A549 (cell line): ENCODE measurements at regions not wholly inside any gene's neighbourhood (a gene's known extent, or its start where the extent isn't known, plus 50 kb on each side); places are given as distances from the start of the nearest gene placed in this dataset.

Experiments used
- ATAC-seq, 2 experiments: fragments of 200-7000 bp in 1 of 2; fragments of >200 bp in 1 of 2; cut with Nextera tagmentation in 1 of 2; cut with Tn5 transposase in 1 of 2; 3 replicates each; pipeline versions ENCODE4 v1.8.0 to v1.9.1; 2018 to 2020; ENCODE audit warnings: mild to moderate bottlenecking in 1 of 2, moderate library complexity in 1 of 2
- CTCF ChIA-PET: fragments of 300-600 bp; sonication (Branson Sonifier 250); formaldehyde crosslinking; extraction: SDS; loops from one replicate; lab custom pipeline; 2021; ENCODE audit warnings: antibody characterized with exemption, inconsistent platforms; lab: Yijun Ruan, JAX
- POLR2A ChIA-PET: fragments of 350-600 bp; formaldehyde crosslinking; extraction: SDS; loops from one replicate; lab custom pipeline; 2021; ENCODE audit warnings: antibody characterized with exemption, inconsistent platforms; lab: Yijun Ruan, JAX
- DNase-seq, 2 experiments: peaks; one replicate each; pipeline versions ENCODE4 v3.0.0 to v3.0.0-alpha.2; 2011 to 2016; ENCODE audit warnings: low read depth in 1 of 2, low spot score in 1 of 2
- FAIRE-seq: peaks from 2 replicates; lab custom pipeline; 2011; peaks lifted over from hg19 to GRCh38; lab: Jason Lieb, UNC
- H3K27ac ChIP-seq, 2 experiments: fragments of >200 bp; sonication (Bioruptor Twin); formaldehyde crosslinking; 3 replicates each; pipeline ENCODE4 v1.5.1; 2016 to 2017
- H3K4me1 ChIP-seq: fragments of >200 bp; sonication (Bioruptor Twin); formaldehyde crosslinking; 3 replicates; pipeline ENCODE4 v1.6.1; 2016
- H3K4me2 ChIP-seq: fragments of >200 bp; sonication (Bioruptor Twin); formaldehyde crosslinking; 3 replicates; pipeline ENCODE4 v1.6.1; 2016
- H3K4me3 ChIP-seq: fragments of >200 bp; sonication (Bioruptor Twin); formaldehyde crosslinking; 3 replicates; pipeline ENCODE4 v1.5.1; 2016
- H3K9me3 ChIP-seq: fragments of >200 bp; sonication (Bioruptor Twin); formaldehyde crosslinking; 3 replicates; pipeline ENCODE4 v1.6.1; 2016
- BCL3 ChIP-seq: fragments of >200 bp; sonication (Bioruptor Twin); formaldehyde crosslinking; IDR thresholded peaks from 3 replicates; pipeline ENCODE4 v1.6.1; 2016
- BHLHE40 ChIP-seq: IDR thresholded peaks from 2 replicates; pipeline ENCODE4 v1.6.1; 2012; ENCODE audit warnings: low read depth, low read length, inconsistent platforms
- CBX2 ChIP-seq: fragments of 200-600 bp; sonication (generic); IDR thresholded peaks from 2 replicates; pipeline ENCODE4 v1.6.1; 2016; ENCODE audit warnings: low read depth, mild to moderate bottlenecking, borderline replicate concordance
- CBX8 ChIP-seq: fragments of 200-600 bp; sonication (generic); IDR thresholded peaks from 2 replicates; pipeline ENCODE4 v1.6.1; 2016
- EHMT2 ChIP-seq: fragments of 200-600 bp; sonication (generic); IDR thresholded peaks from 2 replicates; pipeline ENCODE4 v1.6.1; 2016; ENCODE audit warnings: antibody characterized with exemption, low read depth, mild to moderate bottlenecking, moderate library complexity
- ELK1 ChIP-seq: fragments of 150-350 bp; IDR thresholded peaks from 2 replicates; pipeline ENCODE4 v1.6.1; 2014; ENCODE audit warnings: low read depth, mild to moderate bottlenecking, low read length
- FOSB ChIP-seq: fragments of 250-450 bp; sonication (Bioruptor Pico); IDR thresholded peaks from 2 replicates; pipeline ENCODE4 v1.5.0; 2020; ENCODE audit warnings: mild to moderate bottlenecking, moderate library complexity
- FOSL2 ChIP-seq, 2 experiments: fragments of 450-650 bp in 1 of 2; fragments of >200 bp in 1 of 2; sonication (Bioruptor Twin) in 1 of 2; formaldehyde crosslinking; IDR thresholded peaks; 2 replicates each; pipeline versions ENCODE4 v1.5.0 to v1.6.1; 2016 to 2020; ENCODE audit warnings: mild to moderate bottlenecking in 1 of 2, moderate library complexity in 1 of 2
- HMGXB4 ChIP-seq: fragments of 250-450 bp; sonication (Bioruptor Pico); IDR thresholded peaks from 2 replicates; pipeline ENCODE4 v1.5.0; 2021; ENCODE audit warnings: mild to moderate bottlenecking, moderate library complexity, borderline replicate concordance
- HOXA7 ChIP-seq: fragments of 250-450 bp; sonication (Bioruptor Pico); IDR thresholded peaks from 2 replicates; pipeline ENCODE4 v1.5.0; 2020; ENCODE audit warnings: mild to moderate bottlenecking, moderate library complexity
- HOXB13 ChIP-seq: fragments of 250-450 bp; sonication (Bioruptor Pico); IDR thresholded peaks from 2 replicates; pipeline ENCODE4 v1.5.0; 2020; ENCODE audit warnings: low read depth, mild to moderate bottlenecking, moderate library complexity
- HOXB5 ChIP-seq: fragments of 250-450 bp; sonication (Bioruptor Pico); IDR thresholded peaks from 2 replicates; pipeline ENCODE4 v1.5.0; 2020; ENCODE audit warnings: mild to moderate bottlenecking, moderate library complexity
- KDM1A ChIP-seq: fragments of 200-600 bp; sonication (generic); IDR thresholded peaks from 2 replicates; pipeline ENCODE4 v1.6.1; 2016; ENCODE audit warnings: low read depth, mild to moderate bottlenecking
- MAFK ChIP-seq: fragments of 450-650 bp; IDR thresholded peaks from 2 replicates; pipeline ENCODE4 v1.6.1; 2014; ENCODE audit not compliant: partially characterized antibody
- NR3C1 ChIP-seq: fragments of >200 bp; sonication (Bioruptor Twin); formaldehyde crosslinking; IDR thresholded peaks from 3 replicates; pipeline ENCODE4 v1.6.1; 2017
- PBX3 ChIP-seq: IDR thresholded peaks from 2 replicates; pipeline ENCODE4 v1.6.1; 2012
- POLR2AphosphoS2 ChIP-seq: conservative IDR thresholded peaks from 2 replicates; pipeline ENCODE4 v1.6.1; 2012; ENCODE audit warnings: low read length, improper control_type of control experiment, inconsistent platforms
- RAD21 ChIP-seq, 2 experiments: fragments of >200 bp in 1 of 2; sonication (Bioruptor Twin) in 1 of 2; formaldehyde crosslinking in 1 of 2; IDR thresholded peaks in 1 of 2; conservative IDR thresholded peaks in 1 of 2; 2 replicates in 1 of 2; 3 replicates in 1 of 2; pipeline ENCODE4 v1.6.1; 2012 to 2018; ENCODE audit warnings: inconsistent platforms in 1 of 2
- REST ChIP-seq: fragments of 200-600 bp; sonication (generic); IDR thresholded peaks from 2 replicates; pipeline ENCODE4 v1.6.1; 2016; ENCODE audit warnings: antibody characterized with exemption, mild to moderate bottlenecking, moderate library complexity
- RFX5 ChIP-seq: fragments of 450-650 bp; IDR thresholded peaks from 2 replicates; pipeline ENCODE4 v1.7.1; 2014; ENCODE audit warnings: antibody characterized with exemption, mild to moderate bottlenecking, moderate library complexity
- SREBF2 ChIP-seq: fragments of 450-650 bp; IDR thresholded peaks from 2 replicates; pipeline ENCODE4 v1.6.1; 2014; ENCODE audit warnings: mild to moderate bottlenecking, moderate library complexity
- TP53 ChIP-seq: fragments of 250-450 bp; sonication (Bioruptor Pico); IDR thresholded peaks from 2 replicates; pipeline ENCODE4 v1.5.0; 2021; ENCODE audit warnings: mild to moderate bottlenecking, moderate library complexity
- USF2 ChIP-seq: fragments of 450-650 bp; IDR thresholded peaks from 2 replicates; pipeline ENCODE4 v1.6.1; 2014; ENCODE audit warnings: antibody characterized with exemption
- ZC3H11A ChIP-seq: fragments of 450-650 bp; IDR thresholded peaks from 2 replicates; pipeline ENCODE4 v1.6.1; 2014; ENCODE audit warnings: antibody characterized with exemption, mild to moderate bottlenecking
- ZFP36 ChIP-seq: fragments of 450-650 bp; IDR thresholded peaks from 2 replicates; pipeline ENCODE4 v1.6.1; 2014; ENCODE audit warnings: borderline replicate concordance; ENCODE audit not compliant: partially characterized antibody
- ZSCAN20 ChIP-seq: fragments of 250-450 bp; sonication (Bioruptor Pico); IDR thresholded peaks from 2 replicates; pipeline ENCODE4 v1.8.0; 2022; ENCODE audit warnings: mild to moderate bottlenecking, moderate library complexity
- WGBS: methylation state at CpG from one replicate; pipeline ENCODE4 v1.1.6; 2017; ENCODE audit errors: missing lambda C conversion rate; 5-methylcytosine and 5-hydroxymethylcytosine counted together

- FAIRE-seq (no peak), DNase-seq (no peak), ATAC-seq (no peak)
- Histone ChIP-seq H3K4me1 (peaks cover 25% of the 10 kb centered on the region), H3K9me3 (no peaks in the 10 kb centered on the region), H3K27ac (0 out of 6 replicates have a peak overlapping the region, but pooled peaks of 1 of the 2 experiments have one; percentile 19), H3K4me2 (no peak overlapping the region), H3K4me3 (no peak overlapping the region)
- ChIA-PET POLR2A (no interaction called here), CTCF (no interaction called here)
- TF ChIP-seq TP53 (CRISPR knock-in tag) (no peak), HMGXB4 (CRISPR knock-in tag) (no peak), FOSL2 (IDR thresholded peaks at IDR 0.05) (no peak), FOSL2 (CRISPR knock-in tag; IDR thresholded peaks at IDR 0.05) (no peak), MAFK (no peak), ZSCAN20 (no peak), BHLHE40 (no peak), BCL3 (no peak), NR3C1 (no peak), CBX8 (no peak), FOSB (CRISPR knock-in tag) (no peak), ZC3H11A (no peak), REST (no peak), RFX5 (no peak), ZFP36 (no peak), PBX3 (no peak), SREBF2 (no peak), KDM1A (no peak), EHMT2 (no peak), CBX2 (no peak), RAD21 (conservative IDR thresholded peaks at IDR 0.05 in 1 of 2, IDR thresholded peaks at IDR 0.05 in 1 of 2) (no peak)
- WGBS = 86% methylated on average over 17 of the region's 21 CpGs
These were observed 92.2 kb upstream of the MBOAT2 start for GRCh38 chr2:9095690-9096089.

- Histone ChIP-seq H3K9me3 (no peaks in the 10 kb centered on the region), H3K4me1 (peaks cover 25% of the 10 kb centered on the region), H3K4me2 (no peak overlapping the region), H3K4me3 (no peak overlapping the region), H3K27ac (no peak overlapping the region)
- DNase-seq (no peak), FAIRE-seq (no peak), ATAC-seq (no peak)
- 82% methylated on average over 14 of the region's 14 CpGs for WGBS
- ChIA-PET CTCF (interaction anchor here (1.0 kb wide), 1 partner anchor 8 kb away, joined by 3 read pairs; no protein-coding TSS in a partner anchor), POLR2A (no interaction called here)
- TF ChIP-seq HMGXB4 (CRISPR knock-in tag) = no peak
- TF ChIP-seq KDM1A = no peak
- no peak for TF ChIP-seq HOXB13 (CRISPR knock-in tag)
- TF ChIP-seq POLR2AphosphoS2 = no peak
- no peak for TF ChIP-seq ELK1
- TF ChIP-seq CBX2 = no peak
- no peak for TF ChIP-seq HOXB5 (CRISPR knock-in tag)
- no peak for TF ChIP-seq USF2
- TF ChIP-seq HOXA7 = no peak
- TF ChIP-seq EHMT2 = no peak
These were observed 91.7 kb upstream of the MBOAT2 start for GRCh38 chr2:9095226-9095625.
